Hepatocyte (in vitro differentiated cells): ENCODE measurements at regions not wholly inside any gene's neighbourhood (a gene's known extent, or its start where the extent isn't known, plus 50 kb on each side); places are given as distances from the start of the nearest gene placed in this dataset.

Experiments used
- CTCF ChIP-seq: fragments of 200-600 bp; sonication (generic); IDR thresholded peaks from 2 replicates; pipeline ENCODE4 v1.5.1; 2016; ENCODE audit warnings: antibody characterized with exemption, mild to moderate bottlenecking; ENCODE audit not compliant: poor library complexity
- EZH2 ChIP-seq: fragments of 200-600 bp; sonication (generic); IDR thresholded peaks from 2 replicates; pipeline ENCODE4 v1.6.1; 2016; ENCODE audit warnings: antibody characterized with exemption, mild to moderate bottlenecking, borderline replicate concordance
- EZH2phosphoT487 ChIP-seq: fragments of 200-600 bp; sonication (generic); IDR thresholded peaks from one replicate; pipeline ENCODE4 v1.6.1; 2018; ENCODE audit warnings: antibody characterized with exemption, mild to moderate bottlenecking, low read depth, moderate library complexity; ENCODE audit not compliant: unreplicated experiment, severe bottlenecking

- TF ChIP-seq CTCF (no peak), EZH2 (no peak), EZH2phosphoT487 (no peak)
Observed at GRCh38 chr20:20992686-20993360, 113.3 kb downstream of the LINC00237 start.
